ENCODE measurements at regions not wholly inside any gene's neighbourhood (a gene's known extent, or its start where the extent isn't known, plus 50 kb on each side); places are given as distances from the start of the nearest gene placed in this dataset.

GRCh38 chr7:81533931-81534330 lies 235.9 kb downstream of the HGF start:
- TF ChIP-seq EP300 (IDR thresholded peaks at IDR 0.05): no peak
- no peak for TF ChIP-seq CTCF (IDR thresholded peaks at IDR 0.05)

Data from suprapubic skin (tissue), 3 donors.